Embryonic facial prominence (tissue), 1 donor: ENCODE measurements at regions not wholly inside any gene's neighbourhood (a gene's known extent, or its start where the extent isn't known, plus 50 kb on each side); places are given as distances from the start of the nearest gene placed in this dataset.
"Not testable (repeated sequence)": the region's sequence is repeated elsewhere in the genome, so short reads cannot be mapped to it uniquely, and the experiment has no call there.

Experiments
- DNase-seq: peaks from one replicate; pipeline ENCODE4 v3.0.0-alpha.2; 2016; ENCODE audit errors: extremely low spot score

DNA sequence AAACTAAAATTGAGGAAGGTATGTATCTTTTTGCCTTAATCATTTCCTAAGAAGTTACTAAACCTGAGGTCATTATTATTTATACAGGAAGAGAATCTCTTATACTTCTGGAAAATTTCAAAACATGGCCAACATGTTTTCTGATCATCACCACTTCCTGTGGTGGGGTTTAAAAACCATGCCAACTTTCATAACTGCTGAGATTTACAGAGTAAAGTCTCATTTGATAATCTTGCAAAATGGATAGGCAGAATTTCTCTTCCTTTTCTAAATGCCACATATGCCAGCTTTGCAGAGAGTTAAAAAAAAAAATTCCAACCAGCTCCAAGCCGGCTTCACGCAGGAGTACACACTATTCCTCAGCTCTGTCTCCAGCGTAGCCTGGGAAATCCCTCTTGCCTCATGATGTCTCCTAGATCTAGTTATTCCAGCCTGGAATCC, 124.3 kb upstream of the SPRED1 start:
- no peak for DNase-seq

DNA sequence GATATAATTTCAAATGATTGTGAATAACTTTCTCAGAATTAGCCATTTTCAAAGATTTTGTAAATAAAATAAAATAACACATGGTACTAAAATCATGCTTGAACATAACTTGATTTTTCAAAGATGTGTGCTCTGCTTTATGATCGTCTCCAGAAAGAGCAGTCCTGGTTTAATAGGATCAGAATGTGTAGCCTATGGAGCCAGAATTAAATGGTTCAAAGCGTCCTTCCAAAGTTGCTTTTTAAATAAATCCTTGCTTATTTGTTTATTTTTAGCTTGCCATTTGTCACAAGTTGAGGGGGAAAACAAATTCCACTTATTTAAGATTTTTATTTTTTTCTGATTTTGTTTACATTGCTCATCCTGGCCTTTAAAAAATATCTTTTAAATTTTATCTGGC, 123.7 kb upstream of the SPRED1 start:
- DNase-seq: no peak

DNA sequence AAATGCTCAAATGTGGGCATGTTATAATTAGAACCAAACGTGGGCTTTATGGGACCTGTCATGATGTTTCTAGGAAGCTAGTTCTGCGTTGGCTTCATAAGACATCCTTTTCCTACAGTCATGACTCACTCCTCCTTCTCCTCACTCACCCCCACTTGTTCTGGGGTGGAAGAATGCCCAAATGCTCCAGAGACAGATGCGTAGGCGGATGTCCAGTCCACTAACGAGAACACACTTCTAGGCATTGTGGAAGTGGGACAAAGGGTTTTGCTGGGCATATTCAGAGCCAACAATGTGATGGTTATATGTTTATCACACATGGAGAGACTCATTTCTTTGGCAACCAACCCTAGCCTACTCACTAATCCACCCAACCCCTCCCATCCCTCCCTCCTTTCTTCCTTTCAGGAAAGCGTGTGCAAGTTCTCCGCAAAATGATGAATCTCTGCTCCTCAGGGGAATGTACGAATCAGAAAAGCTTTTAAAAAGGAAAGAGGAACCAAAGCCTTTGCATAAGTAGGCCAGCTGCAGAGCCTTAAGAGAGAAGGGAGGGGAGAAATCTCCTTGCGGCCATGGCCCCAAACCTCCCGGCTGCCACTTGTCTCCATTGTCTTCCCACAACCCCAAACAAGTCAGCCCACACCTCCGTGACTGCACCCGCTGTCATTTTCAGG, 123.0 kb upstream of the SPRED1 start:
- peak; percentile 56 for DNase-seq

DNA sequence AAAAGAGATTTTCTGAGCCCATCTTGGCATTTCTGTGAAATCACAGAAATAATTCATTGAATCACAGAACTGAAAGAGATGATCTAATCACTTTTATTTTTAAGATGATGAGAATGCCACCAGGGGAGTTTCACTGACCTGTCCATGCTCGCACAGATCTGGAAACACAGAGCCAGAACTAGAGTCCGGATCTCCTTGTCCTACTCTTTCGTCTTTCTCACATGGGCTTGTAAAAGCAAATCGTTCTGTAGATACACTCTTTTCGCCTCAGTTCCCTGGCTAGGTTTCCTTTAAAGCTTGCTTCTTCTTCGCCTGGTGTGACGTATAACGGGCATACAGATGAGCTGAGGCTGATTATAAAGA, 122.5 kb upstream of the SPRED1 start:
- no peak for DNase-seq

DNA sequence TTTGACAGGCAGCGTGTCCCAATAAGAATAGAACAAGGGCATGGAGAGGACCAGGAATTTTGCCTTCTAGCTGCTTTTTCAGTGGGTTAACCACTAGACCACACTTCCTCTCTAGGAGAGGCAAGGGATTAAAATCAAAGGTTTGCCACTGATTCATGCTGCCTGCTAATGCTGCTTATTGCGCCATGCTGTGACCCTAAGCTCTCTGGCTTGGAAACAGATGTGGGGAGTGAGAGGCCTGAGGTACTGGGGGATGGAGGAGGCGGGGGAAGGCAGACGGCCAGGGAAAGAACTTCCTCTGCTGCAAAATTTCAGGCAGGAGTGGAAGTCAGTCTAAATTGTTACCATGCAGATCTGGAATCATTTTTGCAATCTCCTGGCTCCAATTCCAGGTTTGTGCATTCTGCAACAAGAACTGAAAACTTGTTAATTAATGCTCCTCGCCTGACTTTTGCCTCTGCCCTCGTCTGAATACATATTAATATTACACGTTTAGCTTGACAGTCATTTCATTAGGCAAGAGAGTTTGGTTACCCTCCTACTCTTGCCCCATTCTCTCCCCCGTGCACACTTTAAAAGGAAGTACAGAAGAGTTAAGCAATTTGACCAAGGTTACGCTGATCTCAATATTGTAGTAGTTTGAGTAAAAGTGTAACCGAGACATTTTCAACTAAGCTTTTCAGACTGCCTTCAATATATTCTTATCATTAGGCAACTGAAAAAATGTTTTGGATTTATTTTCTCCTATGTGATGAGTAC, 121.7 kb upstream of the SPRED1 start:
- peak; percentile 47 for DNase-seq

DNA sequence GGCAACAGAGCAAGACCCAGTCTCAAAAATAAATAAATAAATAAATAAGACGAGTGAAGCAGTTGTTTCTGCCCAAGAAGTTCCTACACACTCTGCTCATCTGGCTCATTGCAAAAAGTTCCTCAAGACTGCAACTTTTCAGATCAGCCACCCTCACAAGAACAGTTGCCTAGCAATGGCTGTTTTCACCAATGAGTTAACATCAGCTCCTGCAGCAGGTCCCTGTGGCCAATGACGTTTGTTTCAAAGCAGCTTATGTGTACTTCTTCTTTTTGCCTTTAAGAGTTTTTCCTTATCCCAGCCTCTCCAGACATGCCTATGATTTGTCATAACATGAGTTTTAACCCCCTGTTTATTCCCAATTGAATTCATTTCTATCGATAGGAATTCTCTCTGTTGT, 118.4 kb upstream of the SPRED1 start:
- no peak for DNase-seq

DNA sequence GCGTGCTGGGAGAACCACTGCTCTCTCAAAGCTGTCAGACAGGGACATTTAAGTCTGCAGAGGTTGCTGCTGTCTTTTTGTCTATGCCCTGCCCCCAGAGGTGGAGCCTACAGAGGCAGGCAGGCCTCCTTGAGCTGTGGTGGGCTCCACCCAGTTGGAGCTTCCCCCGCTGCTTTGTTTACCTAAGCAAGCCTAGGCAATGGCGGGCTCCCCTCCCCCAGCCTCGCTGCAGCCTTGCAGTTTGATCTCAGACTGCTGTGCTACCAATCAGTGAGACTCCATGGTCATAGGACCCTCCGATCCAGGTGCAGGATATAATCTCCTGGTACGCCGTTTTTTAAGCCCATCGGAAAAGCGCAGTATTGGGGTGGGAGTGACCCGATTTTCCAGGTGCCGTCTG, 110.4 kb upstream of the SPRED1 start:
- not testable (repeated sequence) for DNase-seq

DNA sequence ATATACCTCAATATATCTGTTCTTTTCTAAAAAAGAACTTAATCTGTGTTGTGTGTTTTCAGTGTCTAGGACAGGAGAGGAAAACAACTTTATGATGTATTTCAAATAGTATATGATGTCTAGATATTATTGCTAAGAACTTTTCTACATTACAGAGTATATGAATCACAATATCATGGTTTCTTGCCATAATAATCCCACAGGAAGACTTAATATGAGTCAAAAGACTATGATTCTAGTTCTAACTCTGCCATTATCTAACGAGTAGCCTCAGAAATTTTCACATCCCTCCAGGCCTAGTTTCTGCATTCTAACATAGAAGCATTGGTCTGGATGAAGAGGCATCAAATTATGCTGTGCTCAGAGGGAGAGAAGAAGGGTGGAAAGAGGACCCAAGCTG, 107.7 kb upstream of the SPRED1 start:
- no peak for DNase-seq

DNA sequence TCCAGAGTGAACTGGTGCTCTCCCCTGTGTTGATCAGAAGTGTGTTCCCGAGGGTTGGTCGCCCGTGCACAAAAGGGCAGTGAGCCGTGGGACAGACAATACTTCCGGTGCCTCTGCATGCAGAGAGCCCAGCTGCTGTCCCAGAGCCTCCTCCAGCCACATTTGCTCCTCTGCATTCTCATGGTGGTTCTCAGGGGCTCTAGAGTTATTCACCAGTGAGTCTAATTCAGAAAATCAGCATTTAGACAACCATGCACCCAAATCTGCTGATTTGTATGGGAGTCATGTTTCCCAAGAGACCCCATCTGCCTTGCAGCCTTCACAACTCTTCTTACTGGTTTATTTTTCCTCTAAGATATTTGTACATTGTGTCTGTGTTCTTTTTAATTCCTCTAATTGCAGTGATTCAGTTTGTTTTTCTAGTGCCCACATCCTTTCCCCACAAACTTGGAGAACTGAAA, 107.0 kb upstream of the SPRED1 start:
- no peak for DNase-seq

DNA sequence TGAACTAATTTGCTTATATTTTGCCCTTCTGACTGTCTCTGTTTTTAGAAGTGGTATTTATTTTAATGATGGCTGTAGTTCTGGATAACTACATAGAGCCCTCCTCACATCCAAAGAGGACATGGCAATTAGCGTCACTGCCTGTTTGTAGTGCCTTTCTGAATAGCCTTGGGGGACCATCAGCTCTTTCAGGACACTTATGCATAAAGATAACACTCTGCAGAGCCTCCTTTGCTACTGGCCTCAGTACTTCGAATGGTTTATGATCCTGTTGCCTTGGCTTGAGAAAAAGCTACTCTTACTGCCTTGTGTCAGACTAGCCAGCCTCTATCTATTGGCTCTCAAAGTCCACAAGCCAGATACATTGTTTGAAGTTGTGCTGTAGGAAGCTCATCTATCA, 105.4 kb upstream of the SPRED1 start:
- DNase-seq: no peak

DNA sequence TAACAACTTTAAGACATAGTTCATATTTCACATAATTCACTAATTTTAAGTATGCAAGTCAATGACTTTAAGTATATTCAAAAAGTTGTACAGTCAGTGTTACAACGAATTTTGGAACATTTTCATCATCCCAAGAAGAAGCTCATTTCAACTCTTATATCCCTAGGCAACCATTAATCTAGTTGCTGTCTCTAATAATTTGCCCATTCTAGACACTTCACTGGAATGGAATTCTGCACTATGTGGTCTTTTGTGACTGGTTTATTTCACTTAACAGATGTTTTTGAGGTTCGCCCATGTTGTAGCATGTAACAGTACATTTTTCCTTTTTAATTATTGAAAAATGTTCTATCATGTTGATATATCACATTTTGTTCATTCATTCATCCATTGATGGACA, 104.2 kb upstream of the SPRED1 start:
- no peak for DNase-seq

DNA sequence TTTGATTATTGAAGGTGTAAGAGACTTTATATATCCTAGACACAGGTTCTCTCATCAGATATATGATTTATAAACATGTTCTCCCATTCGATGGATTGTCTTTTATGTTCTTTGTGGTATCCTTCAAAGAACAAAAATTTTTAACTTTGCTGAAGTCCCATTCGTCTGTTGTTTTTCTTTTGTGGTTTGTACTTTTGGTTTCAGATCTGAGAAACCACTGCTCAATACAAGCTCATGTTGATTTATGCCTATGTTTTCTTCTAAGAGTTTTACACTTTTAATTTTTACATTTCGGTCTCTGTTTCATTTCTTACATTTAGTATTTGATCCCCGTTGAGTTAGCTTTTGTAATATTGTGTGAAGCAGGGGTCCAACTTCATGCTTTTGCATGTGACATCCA, 103.3 kb upstream of the SPRED1 start:
- no peak for DNase-seq

DNA sequence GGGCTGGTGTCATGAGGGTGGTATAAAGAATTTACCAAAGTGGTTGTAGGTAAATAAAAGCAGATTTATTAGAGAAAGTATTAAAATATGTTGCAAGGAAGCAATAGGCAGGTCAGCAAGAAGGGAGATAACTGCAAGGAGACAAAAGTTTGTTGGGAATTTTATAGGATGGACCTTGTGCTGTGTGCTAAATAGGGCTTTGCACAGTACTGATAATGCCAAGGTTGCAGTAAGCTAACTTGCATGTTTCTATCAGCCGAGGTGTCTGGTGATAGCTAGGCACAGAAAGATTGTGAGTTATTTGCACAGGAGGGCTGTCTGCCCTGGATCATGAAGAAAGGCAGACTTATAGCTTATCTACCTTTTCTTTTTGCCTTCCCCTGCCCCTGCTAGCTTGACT, 102.5 kb upstream of the SPRED1 start:
- no peak for DNase-seq

DNA sequence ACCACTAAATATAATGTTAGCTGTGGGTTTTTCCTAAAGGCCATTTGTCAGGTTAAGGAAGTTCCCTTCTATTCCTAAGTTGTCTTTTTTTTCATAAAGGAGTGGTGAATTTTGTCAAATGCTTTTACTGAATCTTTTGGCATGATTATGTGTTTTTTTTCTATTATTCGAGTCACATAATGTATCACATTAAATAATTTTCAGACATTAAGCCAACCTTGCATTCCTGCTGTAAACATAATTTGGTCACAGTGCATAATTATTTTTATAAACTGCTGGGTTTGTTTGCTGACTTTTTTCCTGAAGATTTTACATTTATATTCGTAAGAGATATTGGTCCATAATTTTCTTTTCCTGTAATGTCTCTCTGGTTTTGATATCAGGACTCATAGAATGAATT, 101.8 kb upstream of the SPRED1 start:
- no peak for DNase-seq

DNA sequence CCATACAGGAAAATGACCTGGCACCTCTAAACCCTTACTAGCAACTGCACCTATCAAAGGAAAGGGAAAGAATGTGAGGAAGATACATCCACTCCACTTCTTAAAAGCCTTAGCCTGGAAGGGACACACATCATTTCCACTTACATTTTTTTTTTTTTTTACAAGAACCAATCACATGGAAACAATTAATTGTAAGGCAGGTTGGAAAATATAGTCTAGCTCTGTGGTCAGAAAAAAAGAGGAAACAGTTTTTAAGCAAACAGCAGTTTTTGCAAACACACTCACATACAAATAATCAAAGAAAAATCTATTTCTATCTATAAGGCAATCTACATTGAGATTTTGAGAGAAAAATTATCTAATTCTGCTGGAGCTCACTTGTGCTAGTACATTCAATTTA, 98.9 kb upstream of the SPRED1 start:
- DNase-seq: no peak

DNA sequence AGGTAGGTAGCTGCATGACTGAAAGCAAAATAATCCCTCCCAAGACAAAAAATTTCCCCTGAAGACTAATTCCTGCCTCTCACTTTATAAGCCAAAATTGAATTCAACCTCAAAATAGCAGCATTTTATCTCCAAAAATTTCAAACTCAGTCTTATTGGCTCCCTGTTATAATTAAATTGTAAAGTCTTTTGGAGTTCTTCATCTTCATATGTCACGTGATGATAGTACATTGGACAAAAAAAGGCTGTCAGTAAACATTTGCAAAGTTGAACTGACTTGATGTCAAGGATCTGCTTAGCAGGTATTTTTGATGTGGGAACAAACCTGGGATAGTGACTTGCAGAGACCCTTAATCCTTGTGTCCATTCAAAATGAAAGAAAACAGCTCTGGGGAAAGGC, 98.4 kb upstream of the SPRED1 start:
- no peak for DNase-seq

DNA sequence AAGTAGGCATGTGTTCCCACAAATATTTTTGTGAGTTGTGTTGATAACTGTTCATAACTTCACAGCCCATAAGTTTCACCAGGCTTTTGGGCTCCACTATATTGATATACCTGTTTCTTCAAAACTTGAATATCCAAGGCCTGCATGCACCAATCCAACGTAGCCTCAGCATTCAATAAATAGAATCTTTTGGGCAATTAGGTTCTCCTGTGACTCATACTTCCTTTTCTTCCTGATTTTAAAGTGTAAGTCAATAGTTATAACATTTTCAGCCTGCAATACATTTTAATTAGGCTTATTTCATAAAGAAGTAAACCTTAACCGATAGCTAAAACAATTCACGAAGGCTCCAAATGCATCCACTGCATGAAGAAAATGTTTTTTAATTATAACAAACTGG, 97.8 kb upstream of the SPRED1 start:
- no peak for DNase-seq

DNA sequence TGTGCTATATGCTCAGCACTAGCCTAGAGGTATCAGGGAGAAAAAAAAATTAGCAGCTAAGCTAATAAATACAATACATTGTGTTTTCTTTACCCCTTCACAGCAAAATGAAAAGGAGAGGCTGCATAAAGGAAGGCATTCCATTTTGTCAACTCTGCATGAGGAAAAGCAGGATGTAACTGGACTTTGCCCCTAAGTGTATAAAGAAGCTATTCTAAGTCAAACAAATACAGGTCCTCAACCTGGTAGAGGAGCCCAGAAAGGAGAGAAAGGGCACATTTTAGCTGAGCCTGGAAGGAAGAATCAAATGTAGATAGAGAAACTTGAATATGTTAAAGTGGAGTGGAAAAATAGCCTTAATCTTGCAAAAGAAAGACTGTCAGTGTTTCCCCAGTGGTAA, 89.0 kb upstream of the SPRED1 start:
- DNase-seq: no peak

DNA sequence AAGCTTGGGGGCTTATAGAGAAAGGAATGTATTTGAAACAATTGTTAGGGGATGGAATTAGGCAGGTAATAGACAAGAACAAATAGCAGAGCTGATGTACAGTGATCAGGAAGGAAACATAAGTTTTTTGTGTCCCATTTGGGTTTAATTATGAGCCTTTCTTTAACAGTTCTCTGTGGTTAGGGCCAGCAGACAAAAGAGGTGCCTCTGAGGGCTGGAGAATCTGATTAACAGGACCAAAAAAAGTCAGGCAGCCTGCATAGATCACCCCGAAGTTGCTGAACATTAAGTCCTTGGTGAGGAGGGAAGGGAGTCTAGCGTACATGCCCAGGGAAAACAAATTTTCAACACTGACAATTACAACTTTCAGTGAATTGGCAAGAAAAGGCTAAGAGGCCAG, 88.6 kb upstream of the SPRED1 start:
- no peak for DNase-seq

DNA sequence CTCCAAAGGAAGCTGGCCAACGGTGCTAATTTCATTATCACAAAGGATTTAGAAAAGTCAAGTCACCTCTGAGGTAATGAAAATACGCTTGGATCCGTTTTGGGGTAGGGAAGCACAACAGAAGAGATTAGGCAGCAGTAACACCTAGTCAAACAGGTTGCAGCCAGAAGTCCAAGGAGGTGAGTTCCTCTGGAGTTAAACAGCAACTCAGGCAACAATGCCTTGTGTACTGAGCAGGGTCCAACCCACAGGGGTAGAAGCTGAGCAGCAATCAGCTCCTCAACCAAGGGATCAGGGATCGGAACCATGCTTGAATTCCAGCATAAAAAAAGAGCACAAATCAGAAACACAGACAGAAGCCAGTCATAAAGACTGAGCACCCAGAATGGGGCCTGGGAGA, 88.1 kb upstream of the SPRED1 start:
- DNase-seq: no peak

DNA sequence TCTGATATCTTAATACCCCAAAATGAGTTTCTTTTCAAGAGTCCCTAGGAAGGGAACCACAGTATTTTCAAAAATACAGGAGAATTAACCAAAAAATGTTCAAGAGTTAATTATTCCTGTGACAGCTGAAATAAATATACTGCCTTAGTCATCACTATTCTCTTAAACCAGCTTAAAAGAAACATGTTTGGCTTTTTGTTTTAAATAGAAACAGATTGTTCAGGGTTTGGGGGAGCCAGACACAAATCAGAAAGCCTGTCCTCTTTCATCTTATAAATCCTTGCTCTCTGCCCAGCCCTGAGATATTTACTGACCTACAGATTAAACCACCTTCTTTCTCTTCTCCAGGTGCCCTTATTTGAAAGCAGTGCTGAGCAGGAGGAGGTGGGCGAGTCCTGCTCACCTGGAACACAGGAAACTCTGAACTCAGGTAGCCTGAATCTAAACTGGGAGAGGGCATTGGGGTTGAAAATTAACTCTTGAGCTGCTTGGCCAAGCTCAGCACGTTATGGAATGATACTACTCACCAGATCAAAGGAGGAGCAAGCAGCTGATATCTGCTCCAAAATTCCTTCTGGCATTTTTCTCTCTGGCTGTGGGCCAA, 84.1 kb upstream of the SPRED1 start:
- no peak for DNase-seq

DNA sequence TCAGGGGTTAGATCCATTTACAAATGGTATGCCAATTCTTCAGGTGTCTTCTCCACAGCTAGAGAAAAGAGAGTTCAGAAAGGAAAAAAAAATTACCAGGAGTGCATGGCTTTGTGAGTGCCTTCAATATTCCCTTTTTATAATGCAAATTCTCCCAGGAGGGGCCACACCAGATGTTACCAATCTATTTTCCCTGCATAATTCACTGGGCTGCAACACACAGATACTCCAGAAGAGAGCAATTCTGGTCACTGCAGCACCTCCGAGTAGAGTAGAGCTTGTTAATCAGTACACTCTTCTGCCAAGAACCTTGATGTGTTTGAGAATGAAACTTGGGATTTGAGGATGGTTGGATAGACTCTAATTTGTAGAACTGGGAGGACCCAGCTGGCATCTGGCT, 80.7 kb upstream of the SPRED1 start:
- DNase-seq: no peak

DNA sequence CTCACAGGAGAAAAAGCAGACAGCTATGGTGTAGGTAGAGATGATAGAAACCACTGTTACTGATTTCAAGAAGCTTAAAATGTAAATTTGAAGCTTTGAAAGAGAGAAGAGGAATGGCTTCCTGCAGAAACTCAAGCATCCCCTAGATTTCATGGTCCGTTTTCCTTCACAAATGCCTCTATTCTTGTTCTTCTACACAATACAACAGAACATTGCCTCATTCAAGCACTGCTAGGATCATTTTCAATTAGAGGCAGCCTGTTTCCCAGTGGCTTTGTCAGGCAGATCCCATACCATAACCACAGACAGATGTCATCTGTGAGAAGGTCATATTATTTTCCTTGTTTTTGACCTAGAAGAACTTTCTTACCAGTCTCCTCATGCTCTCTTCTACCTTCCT, 77.9 kb upstream of the SPRED1 start:
- DNase-seq: no peak
